CD4-positive, alpha-beta T cell treated with Interleukin-15 for 1 hour (primary cell): ENCODE measurements at regions not wholly inside any gene's neighbourhood (a gene's known extent, or its start where the extent isn't known, plus 50 kb on each side); places are given as distances from the start of the nearest gene placed in this dataset.
"Not testable (repeated sequence)": the region's sequence is repeated elsewhere in the genome, so short reads cannot be mapped to it uniquely, and the experiment has no call there.

Experiments used
- DNase-seq: peaks from one replicate; pipeline ENCODE4 v3.0.0-alpha.2; 2020

DNA sequence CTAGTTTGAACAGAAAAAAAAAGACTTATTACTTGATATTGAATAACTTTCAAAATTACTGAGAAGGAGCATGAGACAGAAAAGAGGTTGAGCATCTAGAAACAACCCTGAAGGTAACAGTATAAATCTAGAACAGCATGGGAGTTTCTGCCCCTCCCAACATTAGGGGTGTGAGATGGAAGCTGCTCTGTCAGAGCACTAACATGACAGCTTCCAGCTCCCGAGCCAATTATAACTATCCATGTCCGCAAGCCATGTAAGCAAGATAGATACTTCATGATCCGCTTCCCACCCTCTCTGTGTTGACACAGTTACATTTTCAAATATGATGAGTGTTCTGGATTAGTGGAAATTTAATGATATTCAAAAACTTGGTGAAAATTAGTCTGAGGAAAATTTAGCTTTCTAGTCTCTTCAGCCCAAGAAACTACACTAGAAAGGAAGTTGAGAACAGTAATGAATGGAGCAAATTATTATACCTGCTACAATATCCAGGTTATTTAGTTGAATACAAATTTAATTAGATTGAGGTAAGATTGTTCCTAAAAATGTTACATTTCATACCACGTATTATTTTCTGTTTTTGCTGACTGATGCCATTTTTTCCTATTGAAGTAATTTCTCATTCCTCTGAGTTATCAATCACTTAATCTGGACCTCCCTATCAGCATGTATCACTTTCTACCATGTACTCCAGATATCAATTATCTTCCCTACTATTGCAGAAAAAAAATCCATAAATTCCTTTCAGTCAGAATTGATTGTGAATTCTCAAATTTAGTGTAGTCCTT lies 129.3 kb upstream of the SLIT2 start:
- no peak for DNase-seq

- no peak for DNase-seq
Measured at GRCh38 chr4:20119141-20119540, 132.6 kb upstream of the SLIT2 start.

GRCh38 chr4:20109391-20109790 lies 142.3 kb upstream of the SLIT2 start:
- DNase-seq: no peak

DNA sequence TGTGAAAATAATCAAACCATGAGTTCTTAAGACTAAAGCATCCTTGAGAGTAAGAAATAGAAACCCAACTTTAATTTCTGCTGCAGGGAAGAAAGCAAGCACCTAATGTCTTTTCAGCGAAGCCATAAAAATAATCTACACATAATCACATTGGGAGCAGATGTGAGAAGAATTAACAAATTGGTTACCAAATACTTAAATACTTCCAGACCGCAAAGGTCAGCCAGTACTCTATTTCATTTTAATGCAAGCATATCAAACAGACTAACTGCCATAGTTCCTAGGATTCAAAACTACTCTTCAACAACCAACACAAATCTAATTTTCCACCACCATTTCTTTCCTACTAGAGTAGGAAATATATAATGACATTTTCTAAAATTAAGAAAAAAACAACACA lies 144.8 kb upstream of the SLIT2 start:
- DNase-seq: no peak

GRCh38 chr4:20101831-20102230 lies 149.9 kb upstream of the SLIT2 start:
- no peak for DNase-seq

DNA sequence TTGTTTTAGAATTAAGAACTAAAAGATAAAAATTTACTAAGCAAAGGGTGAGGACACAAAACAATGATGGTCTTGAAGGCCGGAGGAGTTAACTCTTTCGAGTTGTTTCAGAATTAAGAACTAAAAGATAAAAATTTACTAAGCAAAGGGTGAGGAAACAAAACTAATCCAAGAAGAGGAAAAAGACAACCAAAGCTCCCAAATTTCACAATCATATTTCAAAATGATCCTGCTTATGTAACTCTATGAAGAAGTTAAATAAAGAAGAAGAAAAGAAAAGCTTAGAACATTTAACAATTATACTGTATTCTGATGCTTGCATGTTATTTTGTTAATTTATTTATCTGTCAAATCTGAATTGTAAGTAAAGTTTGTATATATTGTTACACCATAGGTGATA lies 154.8 kb upstream of the SLIT2 start:
- no peak for DNase-seq

- DNase-seq: no peak
Measured at GRCh38 chr4:20095805-20096541, 155.7 kb upstream of the SLIT2 start.

GRCh38 chr4:20091781-20092180 lies 159.9 kb upstream of the SLIT2 start:
- DNase-seq: no peak

DNA sequence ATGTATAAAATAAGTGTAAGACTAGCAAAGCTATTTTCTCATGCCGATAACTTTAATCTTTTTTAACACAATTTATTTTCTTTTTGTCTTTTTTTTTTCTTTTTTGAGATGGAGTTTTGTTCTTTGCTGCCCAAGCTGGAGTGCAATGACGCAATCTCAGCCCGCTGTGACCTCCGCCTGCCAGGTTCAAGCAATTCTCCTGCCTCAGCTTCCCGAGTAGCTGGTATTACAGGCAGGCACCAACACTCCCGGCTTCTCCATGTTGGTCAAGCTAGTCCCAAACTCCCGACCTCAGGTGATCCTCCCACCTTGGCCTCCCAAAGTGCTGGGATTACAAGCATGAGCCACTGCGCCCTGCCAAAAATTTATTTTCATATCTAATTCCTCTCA lies 164.2 kb upstream of the SLIT2 start:
- DNase-seq: no peak

DNA sequence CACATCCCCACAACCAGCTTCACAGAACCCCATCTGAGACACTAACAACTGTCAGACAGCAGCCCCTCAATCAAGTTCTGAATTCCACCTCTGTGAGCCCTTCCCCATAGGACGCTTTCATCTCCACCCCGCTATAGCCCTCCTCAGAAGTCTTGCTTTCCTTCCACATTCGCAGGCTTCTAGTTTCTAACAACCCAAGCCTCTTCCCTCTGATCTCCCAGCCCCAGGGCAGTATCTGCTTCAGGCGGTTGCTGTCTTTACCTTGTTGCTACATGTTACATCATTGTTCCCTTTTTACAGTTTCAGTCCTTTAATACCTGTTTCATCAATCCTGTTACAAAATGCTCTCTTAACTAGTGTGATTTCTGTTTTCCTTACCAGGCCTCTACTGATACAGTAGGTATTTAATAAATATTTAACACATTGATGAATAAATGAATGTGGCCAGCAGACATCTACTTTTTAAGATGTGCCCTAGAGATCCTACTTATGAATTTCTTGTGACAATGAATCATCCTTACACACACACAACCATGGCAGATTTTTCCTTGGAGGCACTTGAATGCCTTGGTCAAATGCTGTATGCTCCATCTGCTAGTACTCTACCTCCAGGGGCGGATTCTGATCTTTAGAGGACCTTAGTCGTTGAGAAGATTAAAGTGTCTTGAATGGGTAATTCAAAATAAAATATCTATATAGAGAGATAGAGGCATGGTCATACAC lies 164.7 kb upstream of the SLIT2 start:
- no peak for DNase-seq

DNA sequence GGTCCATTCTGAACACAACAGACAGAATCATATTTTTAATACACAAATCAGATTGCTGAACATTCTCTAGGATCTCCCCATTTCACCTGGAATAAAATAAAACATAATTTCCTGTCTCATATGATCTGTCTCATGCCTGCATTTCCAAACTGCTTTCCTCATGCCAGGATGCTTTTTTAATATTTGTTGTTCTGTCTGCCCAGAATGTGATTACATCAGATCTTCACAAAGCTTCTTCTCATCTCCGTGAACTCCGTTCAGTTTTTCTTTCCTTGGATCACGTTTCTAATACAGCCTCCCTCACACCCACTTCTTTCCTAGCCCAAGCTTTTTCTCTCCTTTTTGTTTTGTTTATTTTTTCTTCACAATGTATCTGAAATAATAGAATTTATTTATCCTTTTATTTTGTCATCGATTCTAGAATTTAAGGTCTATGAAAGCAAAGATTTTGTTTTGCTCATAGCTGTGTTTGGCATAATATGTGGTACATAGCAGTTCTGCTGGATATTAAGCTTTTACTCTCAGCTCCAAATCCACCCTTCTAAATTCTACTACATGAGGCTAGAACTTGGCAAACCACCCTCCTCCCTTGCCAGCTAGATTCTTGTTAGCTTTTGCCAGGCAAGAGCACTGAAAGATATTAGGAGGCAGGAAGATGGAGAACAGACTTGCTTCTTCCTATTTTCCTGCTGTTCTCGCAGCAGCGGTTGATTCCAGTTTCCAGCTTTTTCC lies 165.5 kb upstream of the SLIT2 start:
- DNase-seq: no peak

- no peak for DNase-seq
Measured at GRCh38 chr4:20085653-20086052, 166.1 kb upstream of the SLIT2 start.

DNA sequence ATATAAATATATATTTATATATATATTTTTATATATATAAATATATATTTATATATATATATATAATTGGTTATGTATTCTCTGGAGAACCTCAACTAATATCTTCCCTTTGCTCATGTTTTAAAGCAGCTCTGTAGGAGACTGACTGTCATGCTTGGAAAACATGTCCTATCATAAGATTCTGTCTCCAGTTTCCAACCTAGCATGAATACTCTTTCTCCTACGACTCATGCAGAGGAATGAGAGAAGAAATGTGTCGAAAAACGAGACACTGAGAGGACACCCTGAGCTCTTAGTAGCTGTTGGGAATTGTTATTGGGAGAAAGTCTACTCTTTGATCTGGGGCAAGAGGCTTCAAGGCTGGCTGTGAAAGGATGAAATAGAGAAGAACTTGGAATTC lies 166.5 kb upstream of the SLIT2 start:
- no peak for DNase-seq

DNA sequence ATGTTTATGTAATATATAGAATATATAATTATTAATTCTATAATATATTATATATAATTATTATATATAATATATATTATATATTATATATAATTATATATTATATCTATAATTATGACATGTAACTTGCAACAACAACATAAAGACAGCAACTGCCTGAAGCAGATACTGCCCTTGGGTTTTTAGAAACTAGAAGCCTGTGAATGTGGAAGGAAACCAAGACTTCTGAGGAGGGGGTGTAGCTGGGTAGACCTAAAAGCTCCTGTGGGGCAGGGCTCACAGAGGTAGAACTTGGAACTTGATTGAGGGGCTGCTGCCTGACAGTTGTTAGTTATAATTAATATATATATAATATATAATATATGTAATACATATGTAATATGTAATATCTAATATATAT lies 167.2 kb upstream of the SLIT2 start:
- no peak for DNase-seq

GRCh38 chr4:20078644-20079043 lies 173.1 kb upstream of the SLIT2 start:
- no peak for DNase-seq

- DNase-seq: no peak
Measured at GRCh38 chr4:20075248-20075871, 176.3 kb upstream of the SLIT2 start.

- DNase-seq: no peak
Measured at GRCh38 chr4:20074450-20074849, 177.3 kb upstream of the SLIT2 start.

GRCh38 chr4:20065952-20066351 lies 185.8 kb upstream of the SLIT2 start:
- no peak for DNase-seq

DNA sequence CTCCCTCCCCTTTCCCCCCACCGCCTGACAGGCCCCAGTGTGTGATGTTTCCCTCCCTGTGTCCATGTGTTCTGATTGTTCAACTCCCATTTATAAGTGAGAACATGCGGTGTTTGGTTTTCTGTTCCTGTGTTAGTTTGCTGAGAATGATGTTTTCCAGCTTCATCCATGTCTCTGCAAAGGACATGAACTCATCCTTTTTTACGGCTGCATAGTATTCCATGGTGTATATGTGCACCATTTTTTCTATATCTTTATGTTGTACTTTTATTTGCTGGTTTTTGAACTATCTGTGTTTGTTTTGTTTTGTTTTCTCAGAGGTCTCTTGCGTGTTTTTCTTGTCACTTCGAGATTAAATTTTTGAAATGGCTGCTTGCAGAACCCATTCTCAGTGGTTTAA lies 188.8 kb upstream of the SLIT2 start:
- not testable (repeated sequence) for DNase-seq

DNA sequence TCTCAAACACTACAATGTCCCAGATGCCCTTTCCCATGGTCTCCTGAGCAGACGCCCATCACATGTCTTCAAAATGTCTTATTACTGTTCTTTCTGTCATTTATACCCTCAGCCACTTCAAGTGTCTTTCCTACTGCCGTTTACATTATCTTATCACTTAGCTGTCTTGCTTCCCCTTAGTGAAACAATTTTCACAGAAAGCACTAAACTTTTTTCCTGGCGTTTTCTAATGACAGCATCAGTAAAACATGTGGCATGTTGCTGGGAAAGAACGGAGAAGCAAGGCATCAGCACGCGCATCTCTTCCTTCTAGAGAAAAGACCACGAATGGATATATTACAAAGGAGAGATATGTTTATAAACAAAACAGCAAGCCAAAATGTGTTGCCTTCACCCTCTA lies 189.7 kb upstream of the SLIT2 start:
- no peak for DNase-seq

DNA sequence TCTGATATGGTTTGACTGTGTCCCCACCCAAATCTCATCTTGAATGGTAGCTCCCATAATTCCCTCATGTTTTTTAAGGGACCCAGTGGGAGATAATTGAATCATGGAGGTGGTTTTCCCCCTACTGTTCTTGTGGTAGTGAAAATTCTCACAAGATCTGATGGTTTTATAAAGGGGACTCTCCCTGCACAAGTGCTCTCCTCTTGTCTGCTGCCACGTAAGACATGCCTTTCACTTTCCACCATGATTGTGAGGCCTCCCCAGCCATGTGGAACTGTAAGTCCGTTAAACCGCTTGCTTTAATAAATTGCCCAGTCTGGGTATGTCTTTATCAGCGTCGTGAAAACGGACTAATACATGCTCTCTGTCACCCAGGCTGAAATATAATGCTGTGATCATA lies 200.9 kb upstream of the SLIT2 start:
- DNase-seq: no peak

DNA sequence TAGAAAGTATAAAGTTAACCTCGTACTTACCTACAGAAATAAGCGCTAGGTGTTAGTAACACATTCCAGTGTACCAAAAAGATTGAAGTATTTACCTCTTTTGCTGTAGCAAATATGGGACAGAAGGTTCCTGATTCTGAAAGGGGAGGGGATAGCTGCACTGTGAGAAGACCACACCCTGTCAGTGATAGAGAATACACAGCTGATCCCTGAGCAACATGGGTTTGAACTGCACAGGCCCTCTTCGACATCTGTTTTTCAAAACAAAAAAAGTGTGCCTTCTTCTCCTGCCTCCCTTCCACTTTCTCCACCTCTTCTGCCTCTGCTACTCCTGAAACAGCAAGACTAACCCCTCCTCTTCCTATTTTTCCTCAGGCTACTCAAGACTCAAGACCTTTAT lies 201.8 kb upstream of the SLIT2 start:
- no peak for DNase-seq
